Choroid plexus epithelial cell (primary cell): ENCODE measurements at regions not wholly inside any gene's neighbourhood (a gene's known extent, or its start where the extent isn't known, plus 50 kb on each side); places are given as distances from the start of the nearest gene placed in this dataset.

Experiments used
- DNase-seq: peaks from one replicate; pipeline ENCODE4 v3.0.0-alpha.2; 2010; ENCODE audit warnings: low read depth
- H3K4me3 ChIP-seq: 2 replicates; pipeline ENCODE4 v1.5.1; 2011; ENCODE audit warnings: low read depth, mild to moderate bottlenecking, control low read depth, low read length, moderate library complexity
- TF ChIP-seq, protein P1 (sequence below): conservative IDR thresholded peaks from 2 replicates; pipeline ENCODE4 v1.5.1; 2011; ENCODE audit warnings: low read depth, mild to moderate bottlenecking, control low read depth, inconsistent platforms, low read length, moderate library complexity

GRCh38 chr3:106687905-106688304 lies 689.3 kb upstream of the CCDC54 start:
- DNase-seq, result no peak
- TF ChIP-seq, protein P1, sequence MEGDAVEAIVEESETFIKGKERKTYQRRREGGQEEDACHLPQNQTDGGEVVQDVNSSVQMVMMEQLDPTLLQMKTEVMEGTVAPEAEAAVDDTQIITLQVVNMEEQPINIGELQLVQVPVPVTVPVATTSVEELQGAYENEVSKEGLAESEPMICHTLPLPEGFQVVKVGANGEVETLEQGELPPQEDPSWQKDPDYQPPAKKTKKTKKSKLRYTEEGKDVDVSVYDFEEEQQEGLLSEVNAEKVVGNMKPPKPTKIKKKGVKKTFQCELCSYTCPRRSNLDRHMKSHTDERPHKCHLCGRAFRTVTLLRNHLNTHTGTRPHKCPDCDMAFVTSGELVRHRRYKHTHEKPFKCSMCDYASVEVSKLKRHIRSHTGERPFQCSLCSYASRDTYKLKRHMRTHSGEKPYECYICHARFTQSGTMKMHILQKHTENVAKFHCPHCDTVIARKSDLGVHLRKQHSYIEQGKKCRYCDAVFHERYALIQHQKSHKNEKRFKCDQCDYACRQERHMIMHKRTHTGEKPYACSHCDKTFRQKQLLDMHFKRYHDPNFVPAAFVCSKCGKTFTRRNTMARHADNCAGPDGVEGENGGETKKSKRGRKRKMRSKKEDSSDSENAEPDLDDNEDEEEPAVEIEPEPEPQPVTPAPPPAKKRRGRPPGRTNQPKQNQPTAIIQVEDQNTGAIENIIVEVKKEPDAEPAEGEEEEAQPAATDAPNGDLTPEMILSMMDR, result no peak
- no peak overlapping the region for H3K4me3 ChIP-seq

- TF ChIP-seq, protein P1, result no peak
- peak; percentile 91 for DNase-seq
- H3K4me3 ChIP-seq, result no peak overlapping the region
Measured at GRCh38 chr3:106688464-106688863, 688.8 kb upstream of the CCDC54 start.

- DNase-seq, result no peak
- no peak overlapping the region for H3K4me3 ChIP-seq
- TF ChIP-seq, protein P1, result no peak
Measured at GRCh38 chr3:106691476-106691875, 685.8 kb upstream of the CCDC54 start.

DNA sequence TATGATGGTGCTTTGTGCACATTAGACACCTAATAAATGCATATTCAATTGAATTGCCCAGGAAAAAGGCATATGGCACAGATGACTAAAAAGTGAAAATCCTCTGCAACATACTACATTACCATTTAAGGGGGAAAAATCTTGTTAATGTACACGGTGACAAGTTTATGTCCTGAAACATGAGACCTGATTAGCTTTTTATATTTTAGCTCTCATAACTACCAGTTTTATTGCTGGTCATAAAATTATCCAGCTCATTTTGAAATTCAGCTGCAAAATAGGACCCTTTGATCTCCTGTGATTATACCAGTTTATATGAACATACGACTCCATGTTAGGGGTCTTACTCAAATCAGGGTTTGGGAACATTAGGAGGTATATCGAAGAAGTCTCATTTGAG lies 684.6 kb upstream of the CCDC54 start:
- H3K4me3 ChIP-seq, result no peak overlapping the region
- no peak for DNase-seq
- TF ChIP-seq, protein P1, result no peak

- TF ChIP-seq, protein P1, result no peak
- no peak for DNase-seq
- no peak overlapping the region for H3K4me3 ChIP-seq
Measured at GRCh38 chr3:106699122-106699521, 678.1 kb upstream of the CCDC54 start.

- TF ChIP-seq, protein P1, result no peak
- no peak overlapping the region for H3K4me3 ChIP-seq
Measured at GRCh38 chr3:106700981-106701380, 676.3 kb upstream of the CCDC54 start.

GRCh38 chr3:106703524-106703923 lies 673.7 kb upstream of the CCDC54 start:
- TF ChIP-seq, protein P1, result no peak
- no peak for DNase-seq

More at GRCh38 chr3:106700981-106701380, 676.3 kb upstream of the CCDC54 start:
- DNase-seq, result no peak

More at GRCh38 chr3:106703524-106703923, 673.7 kb upstream of the CCDC54 start:
- no peak overlapping the region for H3K4me3 ChIP-seq
